ENCODE measurements at regions not wholly inside any gene's neighbourhood (a gene's known extent, or its start where the extent isn't known, plus 50 kb on each side); places are given as distances from the start of the nearest gene placed in this dataset.

GRCh38 chr2:52383541-52383940 lies 1351.6 kb upstream of the NRXN1 start:
- Histone ChIP-seq H2AFZ (no peak overlapping the region), H3K27ac (no peak overlapping the region), H3F3A (ENCODE audit: insufficient read depth, low read depth) (no peaks in the 10 kb centered on the region), H3K4me2 (no peak overlapping the region), H3K79me2 (ENCODE audit: low read depth) (no peaks in the 10 kb centered on the region), H3K36me3 (ENCODE audit: low read depth) (no peaks in the 10 kb centered on the region), H3K4me1 (replicated peaks; ENCODE audit: insufficient read depth) (no peaks in the 10 kb centered on the region), H3K27me3 (ENCODE audit: insufficient read depth, low read depth) (no peaks in the 10 kb centered on the region), H3K9me3 (ENCODE audit: insufficient read depth, low read depth) (no peaks in the 10 kb centered on the region), H4K20me1 (ENCODE audit: insufficient read depth) (no peaks in the 10 kb centered on the region), H3K4me3 (no peak overlapping the region), H3K9me2 (ENCODE audit: insufficient read depth) (no peaks in the 10 kb centered on the region)
- TF ChIP-seq, protein P1, sequence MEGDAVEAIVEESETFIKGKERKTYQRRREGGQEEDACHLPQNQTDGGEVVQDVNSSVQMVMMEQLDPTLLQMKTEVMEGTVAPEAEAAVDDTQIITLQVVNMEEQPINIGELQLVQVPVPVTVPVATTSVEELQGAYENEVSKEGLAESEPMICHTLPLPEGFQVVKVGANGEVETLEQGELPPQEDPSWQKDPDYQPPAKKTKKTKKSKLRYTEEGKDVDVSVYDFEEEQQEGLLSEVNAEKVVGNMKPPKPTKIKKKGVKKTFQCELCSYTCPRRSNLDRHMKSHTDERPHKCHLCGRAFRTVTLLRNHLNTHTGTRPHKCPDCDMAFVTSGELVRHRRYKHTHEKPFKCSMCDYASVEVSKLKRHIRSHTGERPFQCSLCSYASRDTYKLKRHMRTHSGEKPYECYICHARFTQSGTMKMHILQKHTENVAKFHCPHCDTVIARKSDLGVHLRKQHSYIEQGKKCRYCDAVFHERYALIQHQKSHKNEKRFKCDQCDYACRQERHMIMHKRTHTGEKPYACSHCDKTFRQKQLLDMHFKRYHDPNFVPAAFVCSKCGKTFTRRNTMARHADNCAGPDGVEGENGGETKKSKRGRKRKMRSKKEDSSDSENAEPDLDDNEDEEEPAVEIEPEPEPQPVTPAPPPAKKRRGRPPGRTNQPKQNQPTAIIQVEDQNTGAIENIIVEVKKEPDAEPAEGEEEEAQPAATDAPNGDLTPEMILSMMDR (conservative IDR thresholded peaks at IDR 0.05), result no peak
- TF ChIP-seq EZH2 (IDR thresholded peaks at IDR 0.05; ENCODE audit: low read depth), result no peak
- no peak for DNase-seq
- intact Hi-C loops (cut with micrococcal nuclease; ENCODE audit: unreplicated experiment), result no loop called here
- no TSS peak for BruUV-seq (replicated peaks)
- ChIA-PET CTCF (no interaction called here), POLR2A (ENCODE audit: unreplicated experiment) (no interaction called here)

GRCh38 chr2:52369178-52369577 lies 1337.2 kb upstream of the NRXN1 start:
- H3F3A ChIP-seq (ENCODE audit: insufficient read depth, low read depth), result no peaks in the 10 kb centered on the region
- H3K9me3 ChIP-seq (ENCODE audit: insufficient read depth, low read depth), result no peaks in the 10 kb centered on the region
- TF ChIP-seq, protein P1 (conservative IDR thresholded peaks at IDR 0.05), result no peak
- no peak for TF ChIP-seq EZH2 (IDR thresholded peaks at IDR 0.05; ENCODE audit: low read depth)
- no peaks in the 10 kb centered on the region for H3K27me3 ChIP-seq (ENCODE audit: insufficient read depth, low read depth)
- no peaks in the 10 kb centered on the region for H3K79me2 ChIP-seq (ENCODE audit: low read depth)
- ChIA-PET POLR2A (ENCODE audit: unreplicated experiment) (no interaction called here), CTCF (no interaction called here)
- H3K9me2 ChIP-seq (ENCODE audit: insufficient read depth), result no peaks in the 10 kb centered on the region
- no peak overlapping the region for H2AFZ ChIP-seq
- BruUV-seq (replicated peaks), result no TSS peak
- H3K27ac ChIP-seq, result no peak overlapping the region
- H3K4me3 ChIP-seq, result no peak overlapping the region
- no peaks in the 10 kb centered on the region for H3K4me1 ChIP-seq (replicated peaks; ENCODE audit: insufficient read depth)
- intact Hi-C loops (cut with micrococcal nuclease; ENCODE audit: unreplicated experiment), result no loop called here
- H4K20me1 ChIP-seq (ENCODE audit: insufficient read depth), result no peaks in the 10 kb centered on the region
- H3K4me2 ChIP-seq, result no peak overlapping the region
- no peak for DNase-seq
- H3K36me3 ChIP-seq (ENCODE audit: low read depth), result no peaks in the 10 kb centered on the region

GRCh38 chr2:52368141-52368540 lies 1336.2 kb upstream of the NRXN1 start:
- Histone ChIP-seq H3K79me2 (ENCODE audit: low read depth) (no peaks in the 10 kb centered on the region), H3K4me3 (no peak overlapping the region), H2AFZ (no peak overlapping the region), H4K20me1 (ENCODE audit: insufficient read depth) (no peaks in the 10 kb centered on the region), H3K4me1 (replicated peaks; ENCODE audit: insufficient read depth) (no peaks in the 10 kb centered on the region), H3K27me3 (ENCODE audit: insufficient read depth, low read depth) (no peaks in the 10 kb centered on the region), H3K36me3 (ENCODE audit: low read depth) (no peaks in the 10 kb centered on the region), H3K9me2 (ENCODE audit: insufficient read depth) (no peaks in the 10 kb centered on the region), H3F3A (ENCODE audit: insufficient read depth, low read depth) (no peaks in the 10 kb centered on the region), H3K4me2 (no peak overlapping the region), H3K27ac (no peak overlapping the region), H3K9me3 (ENCODE audit: insufficient read depth, low read depth) (0 out of 2 replicates have a peak, but pooled peaks cover 4% of the 10 kb centered on the region)
- no TSS peak for BruUV-seq (replicated peaks)
- CTCF ChIA-PET, result no interaction called here
- intact Hi-C loops (cut with micrococcal nuclease; ENCODE audit: unreplicated experiment), result no loop called here
- DNase-seq, result no peak
- no peak for TF ChIP-seq EZH2 (IDR thresholded peaks at IDR 0.05; ENCODE audit: low read depth)
- TF ChIP-seq, protein P1 (conservative IDR thresholded peaks at IDR 0.05), result no peak
- POLR2A ChIA-PET (ENCODE audit: unreplicated experiment), result no interaction called here

All from PC-9 (cell line).